GM20431 (cell line): ENCODE measurements at regions not wholly inside any gene's neighbourhood (a gene's known extent, or its start where the extent isn't known, plus 50 kb on each side); places are given as distances from the start of the nearest gene placed in this dataset.

Experiments used
- in situ Hi-C: fragments of 300-500 bp; cut with MseI, MboI; formaldehyde crosslinking; loops from one replicate; pipeline ENCODE4 v1.15.0; 2020; ENCODE audit warnings: low sequenced_read_pairs; ENCODE audit not compliant: unreplicated experiment

DNA sequence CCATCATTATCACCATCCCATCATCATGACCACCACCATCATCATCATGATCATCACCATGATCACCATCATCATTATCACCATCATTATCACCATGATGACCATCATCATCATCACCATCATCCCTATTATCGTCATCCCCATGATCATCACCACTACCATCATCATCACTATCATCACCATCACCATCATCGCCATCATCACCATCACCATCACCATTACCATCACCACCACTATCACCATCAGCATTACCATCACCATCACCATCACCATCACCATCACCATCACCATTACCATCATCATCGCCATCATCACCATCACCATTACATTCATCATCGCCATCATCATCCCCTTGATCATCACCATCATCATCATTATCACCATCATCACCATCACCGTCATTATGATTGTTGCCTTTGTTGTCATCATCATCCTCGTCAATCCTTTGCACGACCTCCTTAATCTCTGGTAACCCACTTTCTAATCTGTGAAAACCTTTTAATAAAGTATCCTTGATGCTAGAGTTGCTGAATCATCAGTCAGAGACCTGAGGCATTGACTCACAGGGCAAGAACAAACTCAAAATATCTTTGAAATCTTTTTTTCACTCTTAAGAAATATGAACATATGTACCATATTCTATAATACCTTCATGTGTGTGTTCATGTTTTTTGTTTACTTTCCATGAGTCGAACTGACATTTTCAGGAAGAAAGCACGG lies 116.3 kb upstream of the FOXF1 start:
- in situ Hi-C loops = no loop called here

DNA sequence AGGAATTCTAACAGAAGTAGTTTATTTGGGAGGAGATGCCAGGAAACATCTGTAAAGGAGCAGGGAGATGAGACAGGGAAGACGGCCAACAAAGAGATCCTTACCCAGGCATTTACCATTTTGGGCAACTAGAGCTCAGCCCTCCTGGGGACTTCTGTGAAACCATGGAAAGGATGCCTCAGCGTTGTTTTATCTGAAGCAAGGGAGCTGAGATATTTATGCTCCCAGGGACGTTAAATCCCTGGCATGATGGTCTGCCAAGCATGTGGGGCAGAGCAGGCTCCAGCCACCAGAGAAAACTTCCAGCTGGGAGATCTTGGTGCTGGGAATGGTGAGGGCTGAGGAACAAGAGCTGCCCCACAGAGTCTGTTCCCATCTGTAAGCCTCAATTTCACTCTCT lies 114.8 kb upstream of the FOXF1 start:
- in situ Hi-C loops = no loop called here

DNA sequence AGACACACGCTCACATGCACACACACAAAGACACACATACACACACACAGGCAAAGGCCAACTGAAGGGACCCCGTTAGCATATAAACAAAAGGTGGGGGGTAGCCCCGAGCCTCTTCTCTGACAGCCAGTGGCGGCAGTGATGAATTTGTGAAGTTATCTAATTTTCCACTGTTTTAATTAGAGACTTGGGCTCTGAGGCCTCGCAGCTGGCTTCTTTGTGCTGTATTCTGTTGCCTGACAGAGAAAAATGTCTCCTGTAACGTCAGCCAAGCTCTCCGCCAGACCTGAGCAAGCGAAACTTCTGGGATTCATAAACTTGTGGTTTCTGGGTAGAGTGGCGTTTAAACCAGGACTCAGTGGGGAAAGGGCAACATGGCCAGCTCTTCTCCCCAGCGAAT lies 113.9 kb upstream of the FOXF1 start:
- in situ Hi-C loops = no loop called here

GRCh38 chr16:86396901-86397311 lies 113.4 kb upstream of the FOXF1 start:
- in situ Hi-C loops = no loop called here

DNA sequence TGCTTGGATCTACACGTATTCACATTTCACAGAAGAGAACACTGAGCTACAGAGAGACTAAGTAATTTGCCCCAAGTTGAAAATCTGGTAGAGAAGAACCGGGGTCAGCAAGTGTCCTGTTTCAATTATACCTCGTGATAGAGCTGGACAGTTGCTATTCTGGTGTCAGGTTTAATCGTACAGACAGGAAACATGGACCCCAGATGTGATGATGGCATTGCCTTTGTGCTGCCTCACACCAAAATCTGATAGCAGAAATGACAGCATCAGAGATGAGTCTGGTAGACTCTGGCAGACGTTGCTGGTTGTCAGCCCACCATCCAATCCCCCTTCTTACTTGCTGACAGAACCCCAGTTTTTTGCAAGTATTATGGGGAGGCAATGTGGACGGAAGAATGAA lies 112.1 kb upstream of the FOXF1 start:
- in situ Hi-C loops = no loop called here

DNA sequence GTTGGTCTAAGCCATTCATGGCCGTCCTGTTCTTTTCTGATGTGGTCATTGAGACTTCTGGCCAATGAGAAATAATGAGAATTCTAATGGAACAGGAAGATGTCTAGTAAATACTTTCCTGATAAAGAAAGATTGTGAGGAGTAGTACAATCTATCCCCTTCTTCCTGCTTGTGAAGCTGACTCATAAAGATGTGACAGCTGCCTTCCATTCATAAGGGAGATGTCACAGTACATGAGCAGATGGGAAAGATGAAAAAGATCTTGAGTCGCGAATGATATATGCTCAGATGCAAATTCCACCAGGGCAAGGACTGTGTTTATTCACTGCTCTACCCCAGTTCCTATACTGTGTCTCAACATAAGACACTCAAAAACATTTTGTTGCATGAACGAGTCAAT lies 111.7 kb upstream of the FOXF1 start:
- in situ Hi-C loops = no loop called here

DNA sequence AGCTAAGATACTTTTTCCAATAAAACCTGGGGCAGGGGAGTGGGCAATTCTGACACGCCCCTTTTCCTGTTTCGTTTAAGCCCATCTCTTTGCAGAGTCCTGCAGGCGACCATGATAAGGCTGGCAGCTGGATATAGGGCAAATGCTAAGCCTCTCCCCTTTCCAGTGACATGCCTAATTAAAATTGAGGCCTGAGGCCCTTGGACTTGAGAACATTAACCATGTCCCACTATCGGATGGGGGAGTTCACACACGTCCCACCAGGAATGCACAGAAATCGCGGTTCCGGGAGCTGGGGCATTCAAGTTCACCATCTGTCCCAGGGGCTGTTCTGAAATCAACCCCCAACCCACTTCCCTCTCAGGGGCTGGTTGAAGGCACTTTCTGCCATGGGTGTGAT lies 109.2 kb upstream of the FOXF1 start:
- in situ Hi-C loops = no loop called here

DNA sequence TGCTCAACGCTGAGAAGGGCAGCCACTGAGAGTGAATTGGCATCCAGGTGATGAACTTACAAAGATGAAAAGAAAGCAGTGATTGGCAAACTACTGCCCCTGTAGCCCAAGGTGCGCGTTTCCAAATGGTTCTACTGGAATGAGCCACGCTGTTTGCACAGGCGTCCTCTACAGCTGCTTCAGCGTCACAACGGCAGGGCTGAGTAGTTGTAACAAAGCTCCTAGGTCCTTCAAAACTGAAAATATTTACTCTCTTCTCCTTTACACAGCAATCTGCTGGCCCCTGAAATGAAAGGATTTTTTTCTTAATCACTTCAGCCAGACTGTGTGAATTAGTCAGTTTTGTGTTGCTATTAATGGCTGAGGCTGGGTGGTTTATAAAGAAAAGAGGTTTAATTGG lies 107.2 kb upstream of the FOXF1 start:
- in situ Hi-C loops = no loop called here

DNA sequence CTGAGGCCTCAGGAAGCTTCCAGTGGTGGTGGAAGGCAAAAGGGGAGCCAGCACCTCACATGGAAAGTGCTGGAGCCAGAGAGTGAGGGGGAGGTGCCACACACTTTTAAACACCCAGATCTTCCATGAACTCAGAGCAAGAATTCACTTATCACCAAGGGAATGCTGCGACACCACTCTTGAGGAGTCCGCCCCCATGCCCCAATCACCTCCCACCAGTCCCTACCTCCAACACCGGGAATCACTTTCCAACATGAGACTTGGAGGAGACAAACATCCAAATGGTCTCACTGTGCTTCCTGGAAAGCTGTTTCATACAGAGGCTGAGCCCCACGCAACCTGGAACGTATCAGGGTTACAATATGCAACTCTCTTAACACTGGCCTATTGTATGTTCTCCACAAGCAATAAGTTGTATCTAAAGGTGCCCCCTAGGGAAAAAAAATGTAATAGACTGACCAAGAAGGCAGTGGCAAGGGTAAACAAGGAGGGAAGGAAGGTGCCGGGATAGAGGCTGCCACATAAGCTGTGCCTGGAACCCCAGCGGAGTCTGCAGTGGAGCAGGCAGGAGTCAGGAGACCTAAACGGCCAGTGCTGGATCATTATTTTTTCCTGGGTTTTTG lies 106.7 kb upstream of the FOXF1 start:
- in situ Hi-C loops = no loop called here

GRCh38 chr16:86404678-86405077 lies 105.6 kb upstream of the FOXF1 start:
- in situ Hi-C loops = no loop called here

DNA sequence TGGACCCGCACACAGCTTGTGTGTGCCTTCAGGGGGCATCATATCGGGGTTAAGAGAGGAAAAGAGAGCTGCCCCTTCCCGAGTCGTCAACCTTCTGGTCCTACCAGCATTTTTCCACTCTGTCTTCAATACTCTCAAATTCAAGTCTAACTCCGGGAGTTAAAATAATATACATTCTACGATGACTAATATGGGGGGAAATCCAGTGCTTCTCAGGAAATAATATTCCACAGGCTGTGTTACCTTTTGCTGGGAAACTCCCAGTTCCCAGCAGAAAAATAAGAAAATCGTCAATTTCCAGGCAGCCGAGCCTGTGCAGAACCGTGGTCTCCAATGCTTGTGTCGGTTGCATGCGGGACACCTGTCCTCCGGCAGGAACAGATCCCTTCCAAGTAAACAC lies 105.0 kb upstream of the FOXF1 start:
- in situ Hi-C loops = no loop called here

DNA sequence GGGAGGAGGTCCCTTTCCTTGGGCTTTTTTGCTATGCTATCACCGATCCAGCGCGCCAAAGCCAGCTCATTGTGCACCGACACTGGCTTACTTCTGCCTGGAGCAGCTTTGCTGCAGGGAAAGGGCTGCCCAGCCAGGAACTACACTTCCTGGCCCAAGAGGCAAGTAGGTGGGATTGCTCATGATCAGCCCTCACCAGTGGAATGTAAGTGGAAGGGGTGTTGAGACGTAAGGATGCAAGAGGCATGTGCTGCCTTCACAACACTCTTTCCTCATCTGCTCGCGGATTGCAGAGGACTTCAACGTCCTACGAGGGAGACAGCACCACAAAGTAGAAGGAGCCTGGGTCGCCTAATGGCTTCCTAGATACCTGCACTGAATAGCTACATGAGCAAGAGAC lies 104.3 kb upstream of the FOXF1 start:
- in situ Hi-C loops = no loop called here

DNA sequence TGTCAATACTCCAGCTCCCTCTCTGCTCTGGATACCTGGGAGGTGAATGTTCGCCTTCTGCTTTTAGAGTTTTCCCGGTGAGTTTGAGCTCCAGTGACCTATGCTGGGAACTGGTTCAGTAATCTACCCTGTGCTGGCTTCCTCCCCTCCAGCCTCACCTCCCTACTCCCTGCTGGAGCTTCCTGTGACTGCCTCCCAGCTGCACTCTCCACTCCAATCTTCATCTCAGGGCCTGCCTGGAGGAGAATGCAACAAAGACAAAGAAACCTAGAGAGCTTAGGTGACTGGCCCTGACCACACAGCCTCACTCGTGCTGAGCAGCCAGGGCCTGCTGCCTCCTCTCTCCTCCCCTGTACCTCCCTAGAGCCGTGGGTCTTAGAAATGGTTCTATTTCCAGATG lies 101.6 kb upstream of the FOXF1 start:
- in situ Hi-C loops = no loop called here

DNA sequence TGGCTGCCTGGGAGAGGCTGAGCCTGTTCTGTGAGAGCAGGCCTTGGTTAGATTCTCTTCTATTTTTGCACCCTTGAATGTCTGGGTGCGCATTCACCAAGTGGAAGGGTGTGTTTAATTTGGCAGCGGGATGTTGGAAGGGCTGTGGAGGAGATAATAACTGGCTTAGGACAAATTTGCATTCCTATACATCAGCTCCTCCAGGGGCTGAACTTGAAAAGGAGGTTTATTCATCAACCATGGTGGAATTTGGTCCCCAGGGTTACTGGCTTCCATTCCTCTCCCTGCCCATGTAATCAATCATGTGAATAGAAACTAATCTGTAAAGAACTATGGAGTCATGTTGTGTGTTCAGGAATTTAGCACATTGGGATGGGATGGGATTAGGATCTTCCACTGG lies 100.2 kb upstream of the FOXF1 start:
- in situ Hi-C loops = no loop called here

GRCh38 chr16:86410529-86410928 lies 99.8 kb upstream of the FOXF1 start:
- in situ Hi-C loops = no loop called here

- in situ Hi-C loops = no loop called here
Measured at GRCh38 chr16:86411897-86412296, 98.4 kb upstream of the FOXF1 start.

GRCh38 chr16:86414991-86415740 lies 95.2 kb upstream of the FOXF1 start:
- in situ Hi-C loops = no loop called here

GRCh38 chr16:86418981-86419380 lies 91.3 kb upstream of the FOXF1 start:
- in situ Hi-C loops = no loop called here

- in situ Hi-C loops = no loop called here
Measured at GRCh38 chr16:86419518-86419917, 90.8 kb upstream of the FOXF1 start.

GRCh38 chr16:86421995-86422394 lies 88.3 kb upstream of the FOXF1 start:
- in situ Hi-C loops = no loop called here

DNA sequence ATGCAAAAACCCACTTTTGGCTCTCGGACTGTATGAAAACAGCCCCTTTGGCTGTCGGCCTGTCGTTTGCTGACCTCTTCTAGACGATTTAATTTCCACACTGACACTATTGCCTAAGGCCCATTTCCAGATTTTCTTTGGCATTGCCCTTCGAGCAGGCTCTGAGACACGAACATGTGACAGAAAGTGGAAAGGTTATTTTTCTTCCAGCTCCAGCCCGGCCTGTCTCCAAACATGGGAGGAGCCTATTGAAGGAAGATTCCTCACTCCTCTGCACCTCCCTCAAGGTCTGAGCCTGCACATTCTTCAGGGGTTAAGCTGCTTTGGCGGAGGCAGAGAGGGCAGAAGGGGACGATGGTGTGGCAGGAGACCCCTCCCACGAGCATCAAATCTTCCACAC lies 85.9 kb upstream of the FOXF1 start:
- in situ Hi-C loops = no loop called here
